Stimulated activated CD8-positive, alpha-beta memory T cell treated with anti-CD3 and anti-CD28 coated beads, Interleukin-4, amount 100 ng/mL, for 4 hours (primary cell): ENCODE measurements at regions not wholly inside any gene's neighbourhood (a gene's known extent, or its start where the extent isn't known, plus 50 kb on each side); places are given as distances from the start of the nearest gene placed in this dataset.

Experiments used
- DNase-seq, 2 donors: peaks; one replicate each; pipeline ENCODE4 v3.0.0-alpha.2; 2020; ENCODE audit warnings: low read depth in 2 of 2, low spot score in 1 of 2

GRCh38 chr16:51404386-51404785 lies 253.3 kb upstream of the SALL1 start:
- no peak for DNase-seq

GRCh38 chr16:51402785-51403184 lies 251.7 kb upstream of the SALL1 start:
- no peak for DNase-seq

GRCh38 chr16:51402298-51402697 lies 251.2 kb upstream of the SALL1 start:
- no peak for DNase-seq

GRCh38 chr16:51401673-51402072 lies 250.6 kb upstream of the SALL1 start:
- no peak for DNase-seq

- no peak for DNase-seq
Measured at GRCh38 chr16:51399908-51400670, 249.0 kb upstream of the SALL1 start.

GRCh38 chr16:51394421-51394820 lies 243.4 kb upstream of the SALL1 start:
- no peak for DNase-seq

- DNase-seq: no peak
Measured at GRCh38 chr16:51393381-51394005, 242.4 kb upstream of the SALL1 start.

GRCh38 chr16:51392521-51393187 lies 241.6 kb upstream of the SALL1 start:
- no peak for DNase-seq

- no peak for DNase-seq
Measured at GRCh38 chr16:51391798-51392511, 240.9 kb upstream of the SALL1 start.

GRCh38 chr16:51390877-51391276 lies 239.8 kb upstream of the SALL1 start:
- no peak for DNase-seq

- no peak for DNase-seq
Measured at GRCh38 chr16:51389881-51390280, 238.8 kb upstream of the SALL1 start.

- DNase-seq: no peak
Measured at GRCh38 chr16:51388516-51388951, 237.5 kb upstream of the SALL1 start.

GRCh38 chr16:51383909-51384308 lies 232.8 kb upstream of the SALL1 start:
- DNase-seq: no peak

GRCh38 chr16:51382940-51383339 lies 231.9 kb upstream of the SALL1 start:
- no peak for DNase-seq

GRCh38 chr16:51382211-51382610 lies 231.1 kb upstream of the SALL1 start:
- DNase-seq: no peak

GRCh38 chr16:51376080-51376479 lies 225.0 kb upstream of the SALL1 start:
- no peak for DNase-seq

- DNase-seq: no peak
Measured at GRCh38 chr16:51374790-51375189, 223.7 kb upstream of the SALL1 start.

- no peak for DNase-seq
Measured at GRCh38 chr16:51374346-51374745, 223.3 kb upstream of the SALL1 start.

- no peak for DNase-seq
Measured at GRCh38 chr16:51365715-51366114, 214.6 kb upstream of the SALL1 start.

- DNase-seq: no peak
Measured at GRCh38 chr16:51359141-51359955, 208.3 kb upstream of the SALL1 start.

GRCh38 chr16:51357839-51358238 lies 206.8 kb upstream of the SALL1 start:
- no peak for DNase-seq
